Adrenal gland (tissue), 9 donors: ENCODE measurements at regions not wholly inside any gene's neighbourhood (a gene's known extent, or its start where the extent isn't known, plus 50 kb on each side); places are given as distances from the start of the nearest gene placed in this dataset.

ENCODE experiments used
- DNase-seq, 7 donors: peaks; one replicate each; pipeline ENCODE4 v3.0.0-alpha.2; 2019 to 2020
- H3K27ac ChIP-seq, 5 donors: fragments of 200-600 bp; sonication (generic) in 4 of 5; 1 replicate in 3 of 5; 2 replicates in 2 of 5; pipeline versions ENCODE4 v1.5.1 to v1.8.0; 2016 to 2020; ENCODE audit warnings: mild to moderate bottlenecking in 1 of 5
- H3K27me3 ChIP-seq: fragments of 200-600 bp; 2 replicates; pipeline ENCODE4 v1.8.0; 2021
- H3K36me3 ChIP-seq, 2 donors: fragments of 200-600 bp; replicated peaks in 1 of 2; 1 replicate in 1 of 2; 2 replicates in 1 of 2; pipeline versions ENCODE4 v1.5.1 to v1.8.0; 2018 to 2022
- H3K4me1 ChIP-seq, 2 donors: fragments of 200-600 bp; replicated peaks in 1 of 2; 1 replicate in 1 of 2; 2 replicates in 1 of 2; pipeline versions ENCODE4 v1.5.1 to v1.8.0; 2018 to 2021
- H3K4me3 ChIP-seq, 4 donors: fragments of 200-600 bp; sonication (generic) in 3 of 4; one replicate each; pipeline ENCODE4 v1.5.1; 2016 to 2018
- H3K9me3 ChIP-seq, 3 donors: fragments of 200-600 bp; sonication (generic) in 1 of 3; replicated peaks in 1 of 3; 1 replicate in 2 of 3; 2 replicates in 1 of 3; pipeline versions ENCODE4 v1.5.1 to v1.8.0; 2016 to 2021
- POLR2A ChIP-seq, 2 donors: fragments of 450-650 bp; IDR thresholded peaks; one replicate each; pipeline ENCODE4 v1.6.1; 2017; ENCODE audit warnings: antibody characterized with exemption in 2 of 2, mild to moderate bottlenecking in 2 of 2, moderate library complexity in 1 of 2
- WGBS, 4 donors: extraction: QIAGEN DNeasy Blood & Tissue Kit in 2 of 4; methylation state at CpG; one replicate each; pipeline versions ENCODE4 v1.1.5 to v1.1.7; 2013 to 2017; 5-methylcytosine and 5-hydroxymethylcytosine counted together
- intact Hi-C, 2 donors: fragments of 100-400 bp; cut with DNase I; formaldehyde crosslinking; loops; one replicate each; pipeline versions ENCODE4 v1.14.1 to v1.15.0; 2022 to 2023
- TF ChIP-seq, protein P1 (sequence below), 6 experiments: fragments of 450-650 bp in 4 of 6; fragments of 200-600 bp in 2 of 6; sonication (generic) in 1 of 6; IDR thresholded peaks; 1 replicate in 5 of 6; 2 replicates in 1 of 6; pipeline versions ENCODE4 v1.5.1 to v1.8.0; 2016 to 2021; ENCODE audit warnings: antibody characterized with exemption in 6 of 6, mild to moderate bottlenecking in 2 of 6, moderate library complexity in 1 of 6
- donor health status: healthy with polysubstance abuse.
- donor health status: Bipolar disorder and iron deficiency.
- donor health status: DM: yes; HTN: yes; CAD: no.
- donor health status: DM: no; HTN: no; CAD: no.
- donor health status: DM: no; HTN: no; CAD: no.

GRCh38 chr4:164304101-164304639, 449.8 kb upstream of the SMIM31 start:
- no peaks in the 10 kb centered on the region for H3K36me3 ChIP-seq
- WGBS, 4 donors = 55 to 72% (median 62%) methylated on average over 2 of the region's 2 CpGs
- H3K4me3 ChIP-seq = no peak overlapping the region
- no peaks in the 10 kb centered on the region for H3K4me1 ChIP-seq
- no peaks in the 10 kb centered on the region for H3K27me3 ChIP-seq
- intact Hi-C loops = no loop called here
- no peak overlapping the region for H3K27ac ChIP-seq
- DNase-seq = no peak
- H3K9me3 ChIP-seq = no peaks in the 10 kb centered on the region
- no peak for TF ChIP-seq POLR2A (IDR thresholded peaks at IDR 0.05)
- TF ChIP-seq, protein P1, sequence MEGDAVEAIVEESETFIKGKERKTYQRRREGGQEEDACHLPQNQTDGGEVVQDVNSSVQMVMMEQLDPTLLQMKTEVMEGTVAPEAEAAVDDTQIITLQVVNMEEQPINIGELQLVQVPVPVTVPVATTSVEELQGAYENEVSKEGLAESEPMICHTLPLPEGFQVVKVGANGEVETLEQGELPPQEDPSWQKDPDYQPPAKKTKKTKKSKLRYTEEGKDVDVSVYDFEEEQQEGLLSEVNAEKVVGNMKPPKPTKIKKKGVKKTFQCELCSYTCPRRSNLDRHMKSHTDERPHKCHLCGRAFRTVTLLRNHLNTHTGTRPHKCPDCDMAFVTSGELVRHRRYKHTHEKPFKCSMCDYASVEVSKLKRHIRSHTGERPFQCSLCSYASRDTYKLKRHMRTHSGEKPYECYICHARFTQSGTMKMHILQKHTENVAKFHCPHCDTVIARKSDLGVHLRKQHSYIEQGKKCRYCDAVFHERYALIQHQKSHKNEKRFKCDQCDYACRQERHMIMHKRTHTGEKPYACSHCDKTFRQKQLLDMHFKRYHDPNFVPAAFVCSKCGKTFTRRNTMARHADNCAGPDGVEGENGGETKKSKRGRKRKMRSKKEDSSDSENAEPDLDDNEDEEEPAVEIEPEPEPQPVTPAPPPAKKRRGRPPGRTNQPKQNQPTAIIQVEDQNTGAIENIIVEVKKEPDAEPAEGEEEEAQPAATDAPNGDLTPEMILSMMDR (IDR thresholded peaks at IDR 0.05) = no peak

DNA sequence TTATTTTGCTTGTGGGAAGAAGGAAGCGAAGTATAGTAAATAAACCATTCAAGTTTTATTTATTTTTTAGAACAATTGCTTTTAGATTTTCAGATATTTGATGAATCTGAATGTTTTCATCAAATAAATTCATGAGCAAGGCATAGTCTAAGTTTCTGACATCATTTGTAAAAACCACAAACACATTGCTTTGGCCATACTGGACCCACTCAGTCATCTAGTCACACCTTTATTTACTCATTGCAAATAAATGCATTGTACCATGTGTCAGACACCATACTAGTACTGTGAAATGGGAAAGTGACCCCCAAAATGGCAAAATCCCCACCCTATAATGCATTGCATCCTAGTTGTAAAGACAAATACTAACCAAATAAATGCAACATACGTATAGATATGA, 449.1 kb upstream of the SMIM31 start:
- no peak for DNase-seq
- Histone ChIP-seq H3K27ac (no peak overlapping the region), H3K36me3 (no peaks in the 10 kb centered on the region), H3K27me3 (no peaks in the 10 kb centered on the region), H3K4me3 (no peak overlapping the region), H3K4me1 (no peaks in the 10 kb centered on the region), H3K9me3 (no peaks in the 10 kb centered on the region)
- no peak for TF ChIP-seq POLR2A (IDR thresholded peaks at IDR 0.05)
- TF ChIP-seq, protein P1 (IDR thresholded peaks at IDR 0.05) = no peak
- intact Hi-C loops = no loop called here
- 73 to 88% (median 81%) methylated on average over 2 of the region's 2 CpGs for WGBS, 4 donors

- Histone ChIP-seq H3K27me3 (no peaks in the 10 kb centered on the region), H3K4me1 (no peaks in the 10 kb centered on the region), H3K9me3 (no peaks in the 10 kb centered on the region), H3K36me3 (no peaks in the 10 kb centered on the region), H3K27ac (no peak overlapping the region), H3K4me3 (no peak overlapping the region)
- no peak for DNase-seq
- TF ChIP-seq POLR2A (IDR thresholded peaks at IDR 0.05) = no peak
- TF ChIP-seq, protein P1 (IDR thresholded peaks at IDR 0.05) = no peak
- intact Hi-C loops = no loop called here
- 36 to 82% (median 69%) methylated on average over 1 of the region's 1 CpG for WGBS, 4 donors
Measured at GRCh38 chr4:164307262-164307661, 446.7 kb upstream of the SMIM31 start.

DNA sequence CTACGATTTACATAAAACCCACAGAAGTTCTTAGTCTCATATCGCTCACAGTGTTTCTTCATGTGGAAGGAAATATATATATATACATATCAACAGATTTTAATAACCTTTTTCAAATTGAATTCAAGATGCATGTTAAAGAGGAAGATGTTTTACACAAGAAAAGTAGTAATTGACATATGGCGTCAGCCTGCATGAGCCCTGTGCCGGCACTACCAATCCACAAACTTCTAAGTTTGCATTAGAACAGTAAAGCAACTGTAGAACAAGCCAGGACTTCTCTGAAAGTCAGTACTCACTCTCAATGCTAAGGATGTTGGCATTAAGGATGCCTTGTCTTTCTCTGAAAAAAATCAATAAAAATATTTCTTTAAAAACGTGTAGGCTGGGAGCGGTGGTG, 441.3 kb upstream of the SMIM31 start:
- intact Hi-C loops = no loop called here
- Histone ChIP-seq H3K9me3 (no peaks in the 10 kb centered on the region), H3K27ac (no peak overlapping the region), H3K36me3 (no peaks in the 10 kb centered on the region), H3K4me1 (no peaks in the 10 kb centered on the region), H3K27me3 (no peaks in the 10 kb centered on the region), H3K4me3 (no peak overlapping the region)
- WGBS, 4 donors = 86 to 89% (median 87%) methylated on average over 6 of the region's 6 CpGs
- no peak for DNase-seq
- TF ChIP-seq POLR2A (IDR thresholded peaks at IDR 0.05) = no peak
- TF ChIP-seq, protein P1 (IDR thresholded peaks at IDR 0.05) = no peak
